Ovary (tissue), 7 donors: ENCODE measurements at regions not wholly inside any gene's neighbourhood (a gene's known extent, or its start where the extent isn't known, plus 50 kb on each side); places are given as distances from the start of the nearest gene placed in this dataset.

Experiments used
- DNase-seq, 5 donors: peaks; one replicate each; pipeline ENCODE4 v3.0.0-alpha.2; 2019 to 2020
- H3K27ac ChIP-seq, 2 donors: fragments of 200-600 bp; one replicate each; pipeline versions ENCODE4 v1.5.1 to v1.8.0; 2019 to 2022
- H3K27me3 ChIP-seq: fragments of 200-600 bp; one replicate; pipeline ENCODE4 v1.8.0; 2022
- H3K36me3 ChIP-seq: fragments of 200-600 bp; sonication (generic); one replicate; pipeline ENCODE4 v1.5.1; 2019
- H3K4me1 ChIP-seq: one replicate; pipeline ENCODE4 v1.8.1; 2013; ENCODE audit warnings: mild to moderate bottlenecking, moderate library complexity; ENCODE audit not compliant: insufficient read depth
- H3K4me3 ChIP-seq: fragments of 200-600 bp; sonication (generic); one replicate; pipeline ENCODE4 v1.5.1; 2017
- H3K9me3 ChIP-seq, 2 donors: fragments of 200-600 bp in 1 of 2; sonication (generic) in 1 of 2; one replicate each; pipeline versions ENCODE4 v1.5.1 to v1.8.1; 2013 to 2019; ENCODE audit warnings: mild to moderate bottlenecking in 1 of 2, moderate library complexity in 1 of 2
- CTCF ChIP-seq, 3 donors: fragments of 450-650 bp in 2 of 3; fragments of 200-600 bp in 1 of 3; IDR thresholded peaks; one replicate each; pipeline versions ENCODE4 v1.5.1 to v1.8.0; 2016 to 2022; ENCODE audit warnings: antibody characterized with exemption in 3 of 3, mild to moderate bottlenecking in 1 of 3
- EP300 ChIP-seq: sonication (generic); formaldehyde crosslinking; IDR thresholded peaks from one replicate; pipeline ENCODE4 v1.6.1; 2017; ENCODE audit warnings: antibody characterized with exemption
- POLR2A ChIP-seq: fragments of 450-650 bp; IDR thresholded peaks from one replicate; pipeline ENCODE4 v1.6.1; 2017; ENCODE audit warnings: antibody characterized with exemption, mild to moderate bottlenecking, moderate library complexity
- WGBS, 3 donors: extraction: QIAGEN DNeasy Blood & Tissue Kit in 1 of 3; methylation state at CpG; one replicate each; pipeline versions ENCODE4 v1.1.5 to v1.1.7; 2013 to 2017; 5-methylcytosine and 5-hydroxymethylcytosine counted together
- intact Hi-C, 4 donors: fragments of 100-400 bp; cut with DNase I; formaldehyde crosslinking; loops; one replicate each; pipeline versions ENCODE4 v1.11.0 to v1.15.1; 2022 to 2023
- donor health status: DM: no; HTN: no; CAD: no; lungs with moderate emphysema.
- donor health status: DM: no; HTN: no; CAD: no.
- donor health status: Bipolar disorder and iron deficiency.
- donor health status: DM: no; HTN: no; CAD: no.
- donor health status: DM: yes; HTN: yes; CAD: no.

- no peak for DNase-seq
- intact Hi-C loops: no loop called here
- Histone ChIP-seq H3K27ac (no peak overlapping the region), H3K4me1 (no peaks in the 10 kb centered on the region), H3K4me3 (no peak overlapping the region), H3K27me3 (no peaks in the 10 kb centered on the region), H3K9me3 (no peaks in the 10 kb centered on the region), H3K36me3 (no peaks in the 10 kb centered on the region)
- no peak for TF ChIP-seq POLR2A
- TF ChIP-seq EP300: no peak
- no peak for TF ChIP-seq CTCF (IDR thresholded peaks at IDR 0.05)
- 73 to 81% (median 79%) methylated on average over 2 of the region's 2 CpGs for WGBS, 3 donors
These were observed 108.1 kb upstream of the PABPC4L start for GRCh38 chr4:134309715-134310114.

- Histone ChIP-seq H3K27me3 (no peaks in the 10 kb centered on the region), H3K4me3 (no peak overlapping the region), H3K9me3 (no peaks in the 10 kb centered on the region), H3K4me1 (no peaks in the 10 kb centered on the region), H3K36me3 (no peaks in the 10 kb centered on the region), H3K27ac (no peak overlapping the region)
- no peak for DNase-seq
- no peak for TF ChIP-seq CTCF (IDR thresholded peaks at IDR 0.05)
- TF ChIP-seq EP300: no peak
- no peak for TF ChIP-seq POLR2A
- intact Hi-C loops: no loop called here
These were observed 107.3 kb upstream of the PABPC4L start for GRCh38 chr4:134308910-134309309.

GRCh38 chr4:134298313-134298712 lies 96.7 kb upstream of the PABPC4L start:
- H3K27me3 ChIP-seq: no peaks in the 10 kb centered on the region
- H3K4me3 ChIP-seq: no peak overlapping the region
- H3K36me3 ChIP-seq: no peaks in the 10 kb centered on the region
- intact Hi-C loops: no loop called here
- DNase-seq: no peak
- no peaks in the 10 kb centered on the region for H3K4me1 ChIP-seq
- H3K9me3 ChIP-seq: no peaks in the 10 kb centered on the region
- TF ChIP-seq POLR2A: no peak
- TF ChIP-seq EP300: no peak
- no peak for TF ChIP-seq CTCF (IDR thresholded peaks at IDR 0.05)
- no peak overlapping the region for H3K27ac ChIP-seq

- no peaks in the 10 kb centered on the region for H3K4me1 ChIP-seq
- intact Hi-C loops: no loop called here
- H3K4me3 ChIP-seq: no peak overlapping the region
- no peak overlapping the region for H3K27ac ChIP-seq
- no peaks in the 10 kb centered on the region for H3K27me3 ChIP-seq
- TF ChIP-seq EP300 (no peak), CTCF (IDR thresholded peaks at IDR 0.05) (no peak), POLR2A (no peak)
- no peaks in the 10 kb centered on the region for H3K36me3 ChIP-seq
- no peaks in the 10 kb centered on the region for H3K9me3 ChIP-seq
- no peak for DNase-seq
These were observed 96.2 kb upstream of the PABPC4L start for GRCh38 chr4:134297765-134298164.

- intact Hi-C loops: no loop called here
- DNase-seq: no peak
- WGBS, 3 donors: 95 to 98% (median 96%) methylated on average over 2 of the region's 2 CpGs
- no peaks in the 10 kb centered on the region for H3K9me3 ChIP-seq
- TF ChIP-seq CTCF (IDR thresholded peaks at IDR 0.05) (no peak), EP300 (no peak)
- no peaks in the 10 kb centered on the region for H3K36me3 ChIP-seq
- no peak overlapping the region for H3K4me3 ChIP-seq
- no peaks in the 10 kb centered on the region for H3K4me1 ChIP-seq
- no peaks in the 10 kb centered on the region for H3K27me3 ChIP-seq
- H3K27ac ChIP-seq: no peak overlapping the region
These were observed 81.1 kb upstream of the PABPC4L start for GRCh38 chr4:134282680-134283079.
